KMS-11 (cell line): ENCODE measurements at regions not wholly inside any gene's neighbourhood (a gene's known extent, or its start where the extent isn't known, plus 50 kb on each side); places are given as distances from the start of the nearest gene placed in this dataset.
"Not testable (repeated sequence)": the region's sequence is repeated elsewhere in the genome, so short reads cannot be mapped to it uniquely, and the experiment has no call there.

Experiments
- H2AFZ ChIP-seq: fragments of 200-600 bp; sonication (generic); 2 replicates; pipeline ENCODE4 v1.6.1; 2016; ENCODE audit warnings: antibody characterized with exemption, mixed run types, low read depth
- H3K27ac ChIP-seq: fragments of 200-600 bp; sonication (generic); 2 replicates; pipeline ENCODE4 v1.6.1; 2016; ENCODE audit warnings: mild to moderate bottlenecking, mixed run types
- H3K27me3 ChIP-seq: fragments of 200-600 bp; sonication (generic); 2 replicates; pipeline ENCODE4 v1.6.1; 2017; ENCODE audit warnings: mild to moderate bottlenecking, low read depth, mixed run types, moderate library complexity; ENCODE audit not compliant: insufficient read depth
- H3K36me3 ChIP-seq: fragments of 200-600 bp; sonication (generic); 2 replicates; pipeline ENCODE4 v1.6.1; 2017; ENCODE audit warnings: mild to moderate bottlenecking, mixed run types; ENCODE audit not compliant: insufficient read depth
- H3K4me1 ChIP-seq: fragments of 200-600 bp; sonication (generic); 2 replicates; pipeline ENCODE4 v1.6.1; 2016; ENCODE audit warnings: mild to moderate bottlenecking, low read depth, mixed run types; ENCODE audit not compliant: poor library complexity, severe bottlenecking
- H3K4me2 ChIP-seq: fragments of 200-600 bp; sonication (generic); 2 replicates; pipeline ENCODE4 v1.7.0; 2016; ENCODE audit warnings: mild to moderate bottlenecking, mixed run types
- H3K4me3 ChIP-seq: fragments of 200-600 bp; sonication (generic); IDR thresholded peaks from 2 replicates; pipeline ENCODE4 v1.6.1; 2017; ENCODE audit warnings: low read depth, low read length, mixed read lengths; ENCODE audit not compliant: insufficient read depth
- H3K79me2 ChIP-seq: fragments of 200-600 bp; sonication (generic); 2 replicates; pipeline ENCODE4 v1.6.1; 2016; ENCODE audit warnings: low read depth, mixed run types; ENCODE audit not compliant: insufficient read depth
- H3K9ac ChIP-seq: fragments of 200-600 bp; sonication (generic); 2 replicates; pipeline ENCODE4 v1.6.1; 2016; ENCODE audit warnings: mild to moderate bottlenecking, mixed run types
- H4K20me1 ChIP-seq: fragments of 200-600 bp; sonication (generic); 2 replicates; pipeline ENCODE4 v1.6.1; 2016; ENCODE audit warnings: mild to moderate bottlenecking, mixed run types; ENCODE audit not compliant: insufficient read depth
- CTCF ChIP-seq: fragments of 200-600 bp; sonication (generic); conservative IDR thresholded peaks from 2 replicates; pipeline ENCODE4 v1.6.1; 2017; ENCODE audit warnings: low read depth, mild to moderate bottlenecking, antibody characterized with exemption, low read length, moderate library complexity, mixed read lengths

- H3K79me2 ChIP-seq = no peaks in the 10 kb centered on the region
- no peaks in the 10 kb centered on the region for H4K20me1 ChIP-seq
- H3K4me2 ChIP-seq = no peak overlapping the region
- H3K9ac ChIP-seq = no peak overlapping the region
- no peak for TF ChIP-seq CTCF
- H3K27me3 ChIP-seq = no peaks in the 10 kb centered on the region
- no peak overlapping the region for H2AFZ ChIP-seq
- H3K4me3 ChIP-seq = no peak overlapping the region
- no peaks in the 10 kb centered on the region for H3K4me1 ChIP-seq
- no peak overlapping the region for H3K27ac ChIP-seq
- H3K36me3 ChIP-seq = no peaks in the 10 kb centered on the region
Measured at GRCh38 chr6:155638200-155638599, 182.6 kb upstream of the NOX3 start.

- H3K27ac ChIP-seq = no peak overlapping the region
- H4K20me1 ChIP-seq = no peaks in the 10 kb centered on the region
- H3K27me3 ChIP-seq = no peaks in the 10 kb centered on the region
- H3K4me2 ChIP-seq = no peak overlapping the region
- H3K4me1 ChIP-seq = no peaks in the 10 kb centered on the region
- no peaks in the 10 kb centered on the region for H3K79me2 ChIP-seq
- H3K4me3 ChIP-seq = no peak overlapping the region
- no peak overlapping the region for H3K9ac ChIP-seq
- no peak overlapping the region for H2AFZ ChIP-seq
- no peaks in the 10 kb centered on the region for H3K36me3 ChIP-seq
- no peak for TF ChIP-seq CTCF
Measured at GRCh38 chr6:155635416-155635815, 179.8 kb upstream of the NOX3 start.

- Histone ChIP-seq H3K79me2 (no peaks in the 10 kb centered on the region), H3K4me1 (no peaks in the 10 kb centered on the region), H3K27ac (no peak overlapping the region), H3K4me2 (no peak overlapping the region), H3K27me3 (no peaks in the 10 kb centered on the region), H4K20me1 (no peaks in the 10 kb centered on the region), H2AFZ (no peak overlapping the region), H3K4me3 (no peak overlapping the region), H3K36me3 (no peaks in the 10 kb centered on the region), H3K9ac (no peak overlapping the region)
- no peak for TF ChIP-seq CTCF
Measured at GRCh38 chr6:155630085-155630484, 174.4 kb upstream of the NOX3 start.

GRCh38 chr6:155629652-155630051, 174.0 kb upstream of the NOX3 start:
- no peak overlapping the region for H3K27ac ChIP-seq
- no peak overlapping the region for H3K4me2 ChIP-seq
- no peak overlapping the region for H3K4me3 ChIP-seq
- no peak overlapping the region for H3K9ac ChIP-seq
- TF ChIP-seq CTCF = no peak
- no peaks in the 10 kb centered on the region for H4K20me1 ChIP-seq
- no peaks in the 10 kb centered on the region for H3K4me1 ChIP-seq
- H3K27me3 ChIP-seq = no peaks in the 10 kb centered on the region
- no peak overlapping the region for H2AFZ ChIP-seq
- H3K79me2 ChIP-seq = no peaks in the 10 kb centered on the region
- H3K36me3 ChIP-seq = no peaks in the 10 kb centered on the region

- no peak for TF ChIP-seq CTCF
- no peaks in the 10 kb centered on the region for H3K36me3 ChIP-seq
- H3K9ac ChIP-seq = no peak overlapping the region
- H3K27me3 ChIP-seq = no peaks in the 10 kb centered on the region
- H3K27ac ChIP-seq = no peak overlapping the region
- H3K4me2 ChIP-seq = no peak overlapping the region
- no peaks in the 10 kb centered on the region for H3K4me1 ChIP-seq
- no peak overlapping the region for H2AFZ ChIP-seq
- no peaks in the 10 kb centered on the region for H4K20me1 ChIP-seq
- no peak overlapping the region for H3K4me3 ChIP-seq
- no peaks in the 10 kb centered on the region for H3K79me2 ChIP-seq
Measured at GRCh38 chr6:155628306-155628705, 172.7 kb upstream of the NOX3 start.

GRCh38 chr6:155627722-155628212, 172.1 kb upstream of the NOX3 start:
- not testable (repeated sequence) for H2AFZ ChIP-seq, H3K4me1 ChIP-seq, H3K4me3 ChIP-seq, H4K20me1 ChIP-seq, H3K9ac ChIP-seq, H3K36me3 ChIP-seq, H3K4me2 ChIP-seq, H3K79me2 ChIP-seq, H3K27ac ChIP-seq, H3K27me3 ChIP-seq
